MCF 10A (cell line): ENCODE measurements at regions not wholly inside any gene's neighbourhood (a gene's known extent, or its start where the extent isn't known, plus 50 kb on each side); places are given as distances from the start of the nearest gene placed in this dataset.

Experiments
- BruUV-seq: library from RNA; stranded (reverse); fragments of 400-500 nt; replicated peaks from 2 replicates; lab custom pipeline; 2021; lab: Mats Ljungman, UMichigan
- CTCF ChIA-PET: fragments of 300-600 bp; sonication (Branson Sonifier 250); formaldehyde crosslinking; extraction: SDS; loops from one replicate; lab custom pipeline; 2021; ENCODE audit warnings: antibody characterized with exemption, inconsistent platforms; lab: Yijun Ruan, JAX
- POLR2A ChIA-PET: fragments of 300-600, 350-650 bp; sonication (Branson Sonifier 250); formaldehyde crosslinking; extraction: SDS; loops from one replicate; lab custom pipeline; 2020; ENCODE audit warnings: antibody characterized with exemption, inconsistent platforms; lab: Yijun Ruan, JAX
- DNase-seq: peaks from one replicate; pipeline ENCODE4 v3.0.0-alpha.2; 2018; ENCODE audit not compliant: unreplicated experiment
- H3K27ac Mint-ChIP-seq: one replicate; pipeline ENCODE4 v1.8.0; 2022; ENCODE audit warnings: mild to moderate bottlenecking, low read depth, mixed read lengths; ENCODE audit not compliant: unreplicated experiment
- H3K27me3 Mint-ChIP-seq: one replicate; pipeline ENCODE4 v1.8.0; 2022; ENCODE audit warnings: mixed read lengths; ENCODE audit not compliant: insufficient read depth, unreplicated experiment
- H3K36me3 Mint-ChIP-seq: one replicate; pipeline ENCODE4 v1.8.0; 2022; ENCODE audit warnings: mild to moderate bottlenecking, moderate library complexity, mixed read lengths; ENCODE audit not compliant: insufficient read depth, unreplicated experiment
- H3K4me1 Mint-ChIP-seq: one replicate; pipeline ENCODE4 v1.8.0; 2022; ENCODE audit warnings: mixed read lengths; ENCODE audit not compliant: insufficient read depth, unreplicated experiment
- H3K4me3 Mint-ChIP-seq: one replicate; pipeline ENCODE4 v1.8.0; 2022; ENCODE audit warnings: mild to moderate bottlenecking, moderate library complexity, mixed read lengths; ENCODE audit not compliant: unreplicated experiment
- H3K9me3 Mint-ChIP-seq: one replicate; pipeline ENCODE4 v1.8.0; 2022; ENCODE audit warnings: mixed read lengths; ENCODE audit not compliant: unreplicated experiment
- intact Hi-C: fragments of 100-400 bp; cut with micrococcal nuclease; formaldehyde crosslinking; loops from 2 replicates; pipeline ENCODE4 v1.14.1; 2022
- TF ChIP-seq, protein P1 (sequence below): fragments of 200-600 bp; IDR thresholded peaks from one replicate; pipeline ENCODE4 v1.8.0; 2022; ENCODE audit warnings: antibody characterized with exemption, mild to moderate bottlenecking; ENCODE audit not compliant: unreplicated experiment

DNA sequence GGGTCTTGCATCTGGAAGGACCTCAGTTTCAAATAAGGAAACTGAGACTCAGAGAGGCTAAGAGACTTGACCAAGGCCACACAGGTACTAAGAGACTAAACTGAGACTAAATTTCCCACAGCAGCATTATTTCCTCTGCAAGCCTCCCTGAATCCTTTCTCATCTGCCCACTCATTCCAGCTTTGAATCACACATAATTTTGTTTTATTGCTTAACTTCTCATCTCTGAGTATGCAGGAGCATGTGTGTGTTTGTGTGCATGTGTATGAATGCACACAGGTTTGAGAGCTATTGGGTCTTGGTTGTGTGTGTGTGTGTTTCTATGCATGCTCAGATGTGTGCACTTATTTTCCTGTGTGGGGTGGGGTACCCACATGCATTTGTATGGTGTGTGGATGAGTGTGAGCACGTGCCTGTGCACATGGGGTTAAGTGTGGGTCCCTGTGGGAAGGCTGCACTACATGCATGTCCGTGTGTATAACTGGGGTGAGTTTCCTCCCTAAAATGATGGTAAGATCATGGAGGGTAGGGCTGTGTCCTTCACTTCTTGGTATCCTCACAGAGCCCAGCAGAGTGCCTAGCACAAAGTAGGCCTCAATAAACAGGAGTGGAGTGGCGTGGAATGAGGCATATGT, 74.4 kb upstream of the ZC3H12A start:
- TF ChIP-seq, protein P1, sequence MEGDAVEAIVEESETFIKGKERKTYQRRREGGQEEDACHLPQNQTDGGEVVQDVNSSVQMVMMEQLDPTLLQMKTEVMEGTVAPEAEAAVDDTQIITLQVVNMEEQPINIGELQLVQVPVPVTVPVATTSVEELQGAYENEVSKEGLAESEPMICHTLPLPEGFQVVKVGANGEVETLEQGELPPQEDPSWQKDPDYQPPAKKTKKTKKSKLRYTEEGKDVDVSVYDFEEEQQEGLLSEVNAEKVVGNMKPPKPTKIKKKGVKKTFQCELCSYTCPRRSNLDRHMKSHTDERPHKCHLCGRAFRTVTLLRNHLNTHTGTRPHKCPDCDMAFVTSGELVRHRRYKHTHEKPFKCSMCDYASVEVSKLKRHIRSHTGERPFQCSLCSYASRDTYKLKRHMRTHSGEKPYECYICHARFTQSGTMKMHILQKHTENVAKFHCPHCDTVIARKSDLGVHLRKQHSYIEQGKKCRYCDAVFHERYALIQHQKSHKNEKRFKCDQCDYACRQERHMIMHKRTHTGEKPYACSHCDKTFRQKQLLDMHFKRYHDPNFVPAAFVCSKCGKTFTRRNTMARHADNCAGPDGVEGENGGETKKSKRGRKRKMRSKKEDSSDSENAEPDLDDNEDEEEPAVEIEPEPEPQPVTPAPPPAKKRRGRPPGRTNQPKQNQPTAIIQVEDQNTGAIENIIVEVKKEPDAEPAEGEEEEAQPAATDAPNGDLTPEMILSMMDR, result no peak
- no peak for DNase-seq
- Mint-ChIP-seq H3K27ac (no peak overlapping the region), H3K9me3 (no peaks in the 10 kb centered on the region), H3K27me3 (peaks cover 73% of the 10 kb centered on the region), H3K4me3 (no peak overlapping the region), H3K36me3 (no peaks in the 10 kb centered on the region), H3K4me1 (no peaks in the 10 kb centered on the region)
- POLR2A ChIA-PET, result no interaction called here
- CTCF ChIA-PET, result no interaction called here
- BruUV-seq, result no TSS peak
- intact Hi-C loops, result no loop called here

- TF ChIP-seq, protein P1, result no peak
- no peak for DNase-seq
- Mint-ChIP-seq H3K9me3 (no peaks in the 10 kb centered on the region), H3K36me3 (no peaks in the 10 kb centered on the region), H3K4me3 (no peak overlapping the region), H3K4me1 (no peaks in the 10 kb centered on the region), H3K27ac (no peak overlapping the region), H3K27me3 (peaks cover 73% of the 10 kb centered on the region)
- POLR2A ChIA-PET, result no interaction called here
- intact Hi-C loops, result no loop called here
- BruUV-seq, result no TSS peak
- CTCF ChIA-PET, result no interaction called here
Measured at GRCh38 chr1:37400466-37401225, 73.7 kb upstream of the ZC3H12A start.

DNA sequence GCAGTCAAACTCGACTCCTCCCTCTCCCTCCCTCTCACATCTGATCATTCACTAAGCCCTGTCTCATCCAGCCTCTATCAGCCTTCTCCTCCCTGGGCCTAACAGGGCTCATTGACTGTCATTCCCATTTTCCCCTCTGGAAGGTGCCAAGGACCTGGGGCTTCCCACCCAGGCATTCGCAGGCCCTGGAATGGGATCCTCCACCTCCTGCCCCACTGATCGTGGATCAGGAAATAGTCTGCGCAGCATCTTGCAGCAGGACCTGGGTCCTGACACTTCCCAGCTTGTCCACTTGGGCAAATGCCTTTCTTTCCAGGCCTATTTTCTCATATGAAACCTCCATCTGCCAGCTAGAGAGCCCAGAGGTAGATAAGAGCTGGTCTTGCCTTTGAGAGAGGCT, 71.2 kb upstream of the ZC3H12A start:
- TF ChIP-seq, protein P1, result no peak
- BruUV-seq, result no TSS peak
- Mint-ChIP-seq H3K4me3 (no peak overlapping the region), H3K4me1 (no peaks in the 10 kb centered on the region), H3K9me3 (no peaks in the 10 kb centered on the region), H3K36me3 (no peaks in the 10 kb centered on the region), H3K27me3 (peaks cover 52% of the 10 kb centered on the region), H3K27ac (no peak overlapping the region)
- POLR2A ChIA-PET, result no interaction called here
- intact Hi-C loops, result no loop called here
- CTCF ChIA-PET, result interaction anchor here (0.6 to 0.8 kb wide), 2 partner anchors 31 to 1002 kb away, joined by 3 to 4 read pairs; no protein-coding TSS in a partner anchor
- no peak for DNase-seq

DNA sequence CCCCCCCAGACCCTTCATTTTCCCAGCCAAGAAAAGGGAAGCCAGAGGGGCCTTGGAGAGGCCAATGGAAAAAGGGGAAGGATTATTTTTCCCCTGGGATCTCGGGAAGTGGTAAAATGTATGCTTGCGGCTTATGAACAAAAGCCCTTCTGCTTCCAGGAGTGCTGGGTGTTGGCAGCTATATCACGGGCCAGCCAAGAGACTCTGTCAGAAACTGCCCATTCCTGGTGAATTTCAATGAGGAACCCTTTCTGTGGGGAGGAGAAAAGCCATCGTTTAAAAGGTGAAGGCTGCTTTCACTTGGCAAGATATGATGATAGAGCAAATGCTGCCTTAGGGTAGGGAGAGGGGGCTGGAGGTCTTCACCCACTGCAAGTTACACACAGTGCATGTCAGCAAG, 69.7 kb upstream of the ZC3H12A start:
- Mint-ChIP-seq H3K36me3 (no peaks in the 10 kb centered on the region), H3K4me3 (no peak overlapping the region), H3K27me3 (peaks cover 41% of the 10 kb centered on the region), H3K4me1 (no peaks in the 10 kb centered on the region), H3K9me3 (no peaks in the 10 kb centered on the region), H3K27ac (no peak overlapping the region)
- TF ChIP-seq, protein P1, result no peak
- POLR2A ChIA-PET, result no interaction called here
- no peak for DNase-seq
- intact Hi-C loops, result no loop called here
- CTCF ChIA-PET, result interaction anchor here (0.7 kb wide), 1 partner anchor 801 kb away, joined by 3 read pairs; no protein-coding TSS in a partner anchor
- BruUV-seq, result no TSS peak
